OCI-LY1 (cell line): ENCODE measurements at regions not wholly inside any gene's neighbourhood (a gene's known extent, or its start where the extent isn't known, plus 50 kb on each side); places are given as distances from the start of the nearest gene placed in this dataset.

Experiments used
- H2AFZ ChIP-seq: fragments of 200-600 bp; sonication (generic), shearing (Covaris generic); 2 replicates; pipeline ENCODE4 v1.6.0; 2014; ENCODE audit warnings: antibody characterized with exemption, mild to moderate bottlenecking, low read length
- H3F3A ChIP-seq: fragments of 200-600 bp; sonication (generic), shearing (Covaris generic); 2 replicates; pipeline ENCODE4 v1.6.0; 2014; ENCODE audit warnings: mild to moderate bottlenecking, antibody characterized with exemption, low read length, moderate library complexity; ENCODE audit not compliant: insufficient read depth
- H3K27ac ChIP-seq: fragments of 200-600 bp; sonication (generic); 2 replicates; pipeline ENCODE4 v1.5.1; 2014; ENCODE audit warnings: low read length, mixed run types, mild to moderate bottlenecking, low read depth; ENCODE audit not compliant: poor library complexity, severe bottlenecking
- H3K27me3 ChIP-seq: fragments of 200-600 bp; sonication (generic); 2 replicates; pipeline ENCODE4 v1.6.0; 2014; ENCODE audit warnings: antibody characterized with exemption, mild to moderate bottlenecking, low read length, moderate library complexity; ENCODE audit not compliant: insufficient read depth
- H3K36me3 ChIP-seq: fragments of 200-600 bp; sonication (generic); 2 replicates; pipeline ENCODE4 v1.6.1; 2014; ENCODE audit warnings: mild to moderate bottlenecking, antibody characterized with exemption, low read length, moderate library complexity, mixed read lengths; ENCODE audit not compliant: insufficient read depth
- H3K4me1 ChIP-seq: fragments of 200-600 bp; sonication (generic); 2 replicates; pipeline ENCODE4 v1.5.1; 2014; ENCODE audit warnings: mild to moderate bottlenecking, low read length, moderate library complexity; ENCODE audit not compliant: insufficient read depth, severe bottlenecking
- H3K4me2 ChIP-seq: fragments of 200-600 bp; sonication (generic), shearing (Covaris generic); 2 replicates; pipeline ENCODE4 v1.6.1; 2014; ENCODE audit warnings: low read length
- H3K4me3 ChIP-seq: fragments of 200-600 bp; sonication (generic); 2 replicates; pipeline ENCODE4 v1.5.1; 2014; ENCODE audit warnings: low read length, low read depth, mild to moderate bottlenecking, mixed read lengths; ENCODE audit not compliant: poor library complexity, severe bottlenecking
- H3K79me2 ChIP-seq: fragments of 200-600 bp; shearing (Covaris generic); 2 replicates; pipeline ENCODE4 v1.6.1; 2016; ENCODE audit warnings: mixed run types, low read length, mixed read lengths; ENCODE audit not compliant: insufficient read depth
- H3K9ac ChIP-seq: fragments of 200-600 bp; sonication (generic), shearing (Covaris generic); 2 replicates; pipeline ENCODE4 v1.6.1; 2014; ENCODE audit warnings: mild to moderate bottlenecking, low read length, mixed read lengths
- H3K9me2 ChIP-seq: fragments of 200-600 bp; sonication (generic), shearing (Covaris generic); 2 replicates; pipeline ENCODE4 v1.6.1; 2014; ENCODE audit warnings: low read depth, mild to moderate bottlenecking, low read length, mixed read lengths
- H3K9me3 ChIP-seq: fragments of 200-600 bp; shearing (Covaris generic); 2 replicates; pipeline ENCODE4 v1.6.1; 2014; ENCODE audit warnings: low read length, mixed read lengths
- H4K20me1 ChIP-seq: fragments of 200-600 bp; sonication (generic), shearing (Covaris generic); 2 replicates; pipeline ENCODE4 v1.6.0; 2016; ENCODE audit warnings: mild to moderate bottlenecking, low read length; ENCODE audit not compliant: insufficient read depth
- CTCF ChIP-seq: fragments of 200-600 bp; sonication (generic), shearing (Covaris generic); IDR thresholded peaks from 2 replicates; pipeline ENCODE4 v1.5.1; 2017; ENCODE audit warnings: mild to moderate bottlenecking, antibody characterized with exemption, low read length, moderate library complexity, mixed read lengths
- EZH2 ChIP-seq: fragments of 200-600 bp; sonication (generic), shearing (Covaris generic); IDR thresholded peaks from 2 replicates; pipeline ENCODE4 v1.8.0; 2017; ENCODE audit warnings: borderline replicate concordance, mixed run types, mild to moderate bottlenecking, antibody characterized with exemption, low read length, moderate library complexity, mixed read lengths

DNA sequence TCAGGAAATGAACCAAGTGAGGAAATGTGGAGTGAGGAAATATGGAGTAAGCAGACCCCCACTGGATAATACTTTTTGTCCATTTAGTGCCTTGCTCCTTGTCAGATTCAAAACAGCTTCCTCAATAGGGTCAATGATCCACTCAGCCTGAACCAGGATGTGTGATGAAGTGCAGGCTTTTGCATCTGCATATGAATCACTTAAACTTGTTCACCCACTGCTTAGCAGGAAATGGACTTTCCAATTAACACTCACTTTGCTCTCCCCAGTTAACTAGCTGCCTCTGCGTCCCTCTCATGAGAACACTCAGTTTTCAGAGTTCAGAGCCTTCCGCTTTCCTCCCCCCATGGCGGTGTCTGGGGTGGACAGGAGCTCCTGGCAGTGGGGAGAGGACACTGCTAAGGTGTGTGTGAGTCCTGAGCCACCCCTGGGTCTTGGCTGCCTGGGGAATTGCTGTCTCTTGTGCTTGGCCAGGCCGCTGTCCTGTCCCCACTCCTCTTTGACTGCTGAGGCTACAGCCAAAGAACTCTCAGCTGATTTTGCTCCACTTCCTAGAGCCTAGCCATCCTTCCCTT lies 621.8 kb downstream of the CDH26 start:
- no peaks in the 10 kb centered on the region for H4K20me1 ChIP-seq
- no peaks in the 10 kb centered on the region for H3F3A ChIP-seq
- no peaks in the 10 kb centered on the region for H3K4me1 ChIP-seq
- H3K36me3 ChIP-seq: no peaks in the 10 kb centered on the region
- no peaks in the 10 kb centered on the region for H3K79me2 ChIP-seq
- H3K9me2 ChIP-seq: no peaks in the 10 kb centered on the region
- H3K4me2 ChIP-seq: no peak overlapping the region
- no peak overlapping the region for H3K4me3 ChIP-seq
- H3K27ac ChIP-seq: no peak overlapping the region
- no peaks in the 10 kb centered on the region for H3K27me3 ChIP-seq
- no peak overlapping the region for H3K9ac ChIP-seq
- TF ChIP-seq EZH2 (no peak), CTCF (no peak)
- no peaks in the 10 kb centered on the region for H3K9me3 ChIP-seq
- H2AFZ ChIP-seq: no peak overlapping the region

DNA sequence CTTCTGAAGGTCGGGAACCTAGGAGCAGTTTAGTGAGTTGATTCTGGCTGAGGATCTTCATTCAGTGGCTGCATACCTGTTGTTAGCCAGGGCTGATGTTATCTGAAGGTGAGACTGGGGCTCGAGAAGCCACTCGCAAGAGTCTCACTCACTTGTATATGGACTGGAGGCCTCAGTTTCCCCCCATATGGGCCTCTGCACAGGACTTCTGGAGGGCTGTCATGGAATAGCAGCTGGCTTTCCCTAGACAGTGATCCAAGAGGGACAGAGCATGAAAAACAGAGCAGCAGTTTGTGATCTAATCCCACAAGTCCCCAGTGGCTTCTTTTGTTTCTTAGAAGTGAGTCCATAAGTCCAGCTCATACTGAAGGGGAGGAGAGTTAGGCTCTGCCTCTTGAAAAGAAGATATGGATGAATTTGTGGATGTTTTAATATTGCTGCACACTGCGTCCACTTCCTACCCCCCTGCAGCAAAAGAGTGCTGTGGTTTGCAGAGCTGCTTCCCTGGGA lies 623.4 kb downstream of the CDH26 start:
- Histone ChIP-seq H3K36me3 (no peaks in the 10 kb centered on the region), H3K9me3 (no peaks in the 10 kb centered on the region), H3K4me2 (no peak overlapping the region), H3K4me3 (no peak overlapping the region), H3K27ac (no peak overlapping the region), H3K27me3 (no peaks in the 10 kb centered on the region), H3K79me2 (no peaks in the 10 kb centered on the region), H3K9ac (no peak overlapping the region), H3K4me1 (no peaks in the 10 kb centered on the region), H3F3A (no peaks in the 10 kb centered on the region), H3K9me2 (no peaks in the 10 kb centered on the region), H4K20me1 (no peaks in the 10 kb centered on the region), H2AFZ (no peak overlapping the region)
- TF ChIP-seq CTCF (no peak), EZH2 (no peak)

DNA sequence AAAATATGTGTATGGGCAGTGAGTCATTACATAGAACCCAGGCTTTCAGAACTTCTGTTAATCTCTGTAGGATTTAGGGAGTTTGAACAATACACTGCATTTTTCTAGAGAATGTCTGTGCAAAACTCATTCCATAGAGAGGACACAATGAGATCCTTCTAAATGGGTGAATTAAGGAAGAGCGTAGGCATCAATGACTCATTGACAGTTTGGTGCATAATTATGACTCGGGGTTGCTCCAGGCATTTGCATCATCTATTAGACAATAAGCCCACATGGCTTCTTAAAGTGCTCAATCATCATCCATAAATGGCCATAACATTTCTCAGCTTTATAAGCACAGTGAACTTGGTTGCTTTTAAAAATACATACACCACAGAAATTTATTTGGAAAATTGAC lies 625.5 kb downstream of the CDH26 start:
- Histone ChIP-seq H3K4me1 (no peaks in the 10 kb centered on the region), H4K20me1 (no peaks in the 10 kb centered on the region), H3K9ac (no peak overlapping the region), H3F3A (no peaks in the 10 kb centered on the region), H3K79me2 (no peaks in the 10 kb centered on the region), H2AFZ (no peak overlapping the region), H3K9me3 (no peaks in the 10 kb centered on the region), H3K36me3 (no peaks in the 10 kb centered on the region), H3K27me3 (no peaks in the 10 kb centered on the region), H3K9me2 (no peaks in the 10 kb centered on the region), H3K4me3 (no peak overlapping the region), H3K4me2 (no peak overlapping the region), H3K27ac (no peak overlapping the region)
- TF ChIP-seq EZH2 (no peak), CTCF (no peak)
